Vagina (tissue), 2 donors: ENCODE measurements at regions not wholly inside any gene's neighbourhood (a gene's known extent, or its start where the extent isn't known, plus 50 kb on each side); places are given as distances from the start of the nearest gene placed in this dataset.
"Not testable (repeated sequence)": the region's sequence is repeated elsewhere in the genome, so short reads cannot be mapped to it uniquely, and the experiment has no call there.

Source experiments
- CTCF ChIP-seq, 3 experiments: fragments of 450-650 bp in 2 of 3; fragments of 200-600 bp in 1 of 3; sonication (generic) in 1 of 3; IDR thresholded peaks; one replicate each; pipeline ENCODE4 v1.5.1; 2017 to 2019; ENCODE audit warnings: antibody characterized with exemption in 3 of 3, mild to moderate bottlenecking in 2 of 3, moderate library complexity in 2 of 3
- POLR2AphosphoS5 ChIP-seq, 2 donors: sonication (generic); formaldehyde crosslinking; IDR thresholded peaks; one replicate each; pipeline ENCODE4 v1.9.0; 2017; ENCODE audit warnings: antibody characterized with exemption in 2 of 2, mild to moderate bottlenecking in 2 of 2, low read depth in 1 of 2; ENCODE audit not compliant: insufficient read depth in 1 of 2

GRCh38 chr3:177628095-177628719, 430.9 kb upstream of the TBL1XR1 start:
- TF ChIP-seq CTCF (IDR thresholded peaks at IDR 0.05); POLR2AphosphoS5 (IDR thresholded peaks at IDR 0.05; ENCODE audit: insufficient read depth in 1 of 2, low read depth in 1 of 2): not testable (repeated sequence)
